H1 (cell line): ENCODE measurements at regions not wholly inside any gene's neighbourhood (a gene's known extent, or its start where the extent isn't known, plus 50 kb on each side); places are given as distances from the start of the nearest gene placed in this dataset.
"Not testable (repeated sequence)": the region's sequence is repeated elsewhere in the genome, so short reads cannot be mapped to it uniquely, and the experiment has no call there.

Experiments used
- CTCF ChIA-PET: fragments of 300-600 bp; sonication (Branson Sonifier 250); formaldehyde crosslinking; loops from one replicate; lab custom pipeline; 2021; ENCODE audit not compliant: partially characterized antibody; lab: Charles Lee
- POLR2A ChIA-PET: fragments of 300-600 bp; sonication (Branson Sonifier 250); formaldehyde crosslinking; loops from one replicate; lab custom pipeline; 2021; ENCODE audit warnings: inconsistent platforms; ENCODE audit not compliant: partially characterized antibody; lab: Charles Lee
- DNase-seq, 2 experiments: peaks; one replicate each; pipeline versions ENCODE4 v3.0.0 to v3.0.0-alpha.2; 2010 to 2022; ENCODE audit warnings: low spot score in 2 of 2, low read depth in 1 of 2, mixed read lengths in 1 of 2
- FAIRE-seq: peaks from 2 replicates; lab custom pipeline; 2011; peaks lifted over from hg19 to GRCh38; lab: Jason Lieb, UNC
- H2AFZ ChIP-seq: 2 replicates; pipeline ENCODE4 v1.8.1; 2012; ENCODE audit warnings: low read length, inconsistent platforms
- H2AK5ac ChIP-seq: 2 replicates; pipeline ENCODE4 v1.6.1; 2013; ENCODE audit warnings: low read depth, low read length
- H2BK120ac ChIP-seq: replicated peaks from 2 replicates; pipeline ENCODE3; 2013; ENCODE audit warnings: low read depth, low read length, inconsistent platforms
- H2BK12ac ChIP-seq: 2 replicates; pipeline ENCODE4 v1.6.1; 2013; ENCODE audit warnings: low read depth, low read length
- H2BK15ac ChIP-seq: 2 replicates; pipeline ENCODE4 v1.6.1; 2013; ENCODE audit warnings: low read length
- H2BK20ac ChIP-seq: 2 replicates; pipeline ENCODE4 v1.6.1; 2013; ENCODE audit warnings: low read length
- H2BK5ac ChIP-seq: 2 replicates; pipeline ENCODE4 v1.6.1; 2013; ENCODE audit warnings: low read depth, low read length
- H3K14ac ChIP-seq: 2 replicates; pipeline ENCODE4 v1.6.1; 2013; ENCODE audit warnings: inconsistent platforms; ENCODE audit not compliant: insufficient read length
- H3K18ac ChIP-seq: 2 replicates; pipeline ENCODE4 v1.6.1; 2013; ENCODE audit warnings: low read length; ENCODE audit errors: extremely low read depth
- H3K23ac ChIP-seq: 2 replicates; pipeline ENCODE4 v1.6.1; 2013; ENCODE audit warnings: inconsistent platforms; ENCODE audit not compliant: insufficient read length
- H3K23me2 ChIP-seq: 2 replicates; pipeline ENCODE4 v1.6.1; 2013; ENCODE audit warnings: low read depth, low read length
- H3K27ac ChIP-seq: 2 replicates; pipeline ENCODE4 v1.6.1; 2011; ENCODE audit warnings: low read depth, low read length, inconsistent platforms
- H3K27me3 ChIP-seq, 4 experiments: replicated peaks in 1 of 4; 1 replicate in 1 of 4; 2 replicates in 3 of 4; pipeline versions ENCODE4 v1.6.1 to v1.8.1; 2011 to 2013; ENCODE audit warnings: low read length in 3 of 4, mild to moderate bottlenecking in 3 of 4, inconsistent platforms in 2 of 4, mixed read lengths in 2 of 4, moderate library complexity in 1 of 4; ENCODE audit not compliant: control insufficient read depth in 3 of 4, insufficient read depth in 3 of 4; ENCODE audit errors: extremely low read depth in 1 of 4
- H3K36me3 ChIP-seq, 4 experiments: 2 replicates each; pipeline versions ENCODE4 v1.6.1 to v1.8.1; 2011 to 2013; ENCODE audit warnings: mild to moderate bottlenecking in 4 of 4, low read length in 3 of 4, moderate library complexity in 2 of 4, control low read depth in 1 of 4, inconsistent platforms in 1 of 4; ENCODE audit not compliant: insufficient read depth in 4 of 4, control insufficient read depth in 2 of 4
- H3K4ac ChIP-seq: replicated peaks from 2 replicates; pipeline ENCODE3; 2013; ENCODE audit warnings: low read length, low read depth, mixed read lengths, inconsistent platforms; ENCODE audit not compliant: insufficient read length
- H3K4me1 ChIP-seq, 4 experiments: replicated peaks in 1 of 4; 1 replicate in 1 of 4; 2 replicates in 3 of 4; pipeline versions ENCODE4 v1.6.1 to v1.8.1; 2011 to 2013; ENCODE audit warnings: low read length in 3 of 4, inconsistent platforms in 2 of 4, mixed read lengths in 1 of 4; ENCODE audit not compliant: insufficient read depth in 4 of 4, control insufficient read depth in 3 of 4
- H3K4me2 ChIP-seq, 2 experiments: 2 replicates each; pipeline versions ENCODE4 v1.6.1 to v1.8.1; 2011 to 2013; ENCODE audit warnings: low read depth in 2 of 2, low read length in 2 of 2, control low read depth in 1 of 2, inconsistent platforms in 1 of 2, mild to moderate bottlenecking in 1 of 2; ENCODE audit not compliant: insufficient read depth in 1 of 2
- H3K4me3 ChIP-seq, 4 experiments: fragments of 200-600, 300-600 bp in 1 of 4; sonication (generic), shearing (Covaris generic), sonication (Bioruptor Twin) in 1 of 4; 2 replicates each; pipeline versions ENCODE4 v1.5.1 to v1.8.1; 2011 to 2016; ENCODE audit warnings: low read length in 4 of 4, low read depth in 3 of 4, control low read depth in 2 of 4, inconsistent platforms in 2 of 4, mild to moderate bottlenecking in 2 of 4, mixed read lengths in 1 of 4, moderate library complexity in 1 of 4; ENCODE audit not compliant: insufficient read depth in 2 of 4; ENCODE audit errors: extremely low read depth in 1 of 4
- H3K56ac ChIP-seq: replicated peaks from 2 replicates; pipeline ENCODE3; 2013; ENCODE audit warnings: low read depth, mild to moderate bottlenecking, mixed read lengths, low read length, inconsistent platforms; ENCODE audit not compliant: insufficient read length
- H3K79me1 ChIP-seq: 2 replicates; pipeline ENCODE4 v1.6.1; 2013; ENCODE audit warnings: low read depth, low read length, control low read depth
- H3K79me2 ChIP-seq, 2 experiments: 2 replicates each; pipeline versions ENCODE4 v1.6.1 to v1.8.1; 2012 to 2013; ENCODE audit warnings: low read length in 2 of 2, mild to moderate bottlenecking in 2 of 2, inconsistent platforms in 1 of 2; ENCODE audit not compliant: insufficient read depth in 2 of 2, control insufficient read depth in 1 of 2
- H3K9ac ChIP-seq, 4 experiments: replicated peaks in 1 of 4; 1 replicate in 1 of 4; 2 replicates in 3 of 4; pipeline versions ENCODE4 v1.6.1 to v1.8.1; 2011 to 2013; ENCODE audit warnings: low read depth in 3 of 4, low read length in 3 of 4, control low read depth in 2 of 4, mild to moderate bottlenecking in 2 of 4, moderate library complexity in 2 of 4, inconsistent platforms in 1 of 4; ENCODE audit errors: extremely low read depth in 1 of 4
- H3K9me3 ChIP-seq, 2 experiments: 2 replicates each; pipeline versions ENCODE4 v1.6.1 to v1.8.1; 2012 to 2013; ENCODE audit warnings: mild to moderate bottlenecking in 2 of 2, moderate library complexity in 2 of 2, control low read depth in 1 of 2, inconsistent platforms in 1 of 2, low read depth in 1 of 2, low read length in 1 of 2, mixed read lengths in 1 of 2; ENCODE audit not compliant: insufficient read depth in 2 of 2
- H4K20me1 ChIP-seq, 2 experiments: replicated peaks in 1 of 2; 2 replicates each; pipeline versions ENCODE3 to v1.8.1; 2011 to 2013; ENCODE audit warnings: inconsistent platforms in 2 of 2, low read length in 2 of 2, mild to moderate bottlenecking in 1 of 2; ENCODE audit not compliant: insufficient read depth in 2 of 2, control insufficient read depth in 1 of 2
- H4K5ac ChIP-seq: 2 replicates; pipeline ENCODE4 v1.6.1; 2013; ENCODE audit warnings: low read length, low read depth, mixed read lengths, inconsistent platforms; ENCODE audit not compliant: insufficient read length
- H4K8ac ChIP-seq: 2 replicates; pipeline ENCODE4 v1.8.0; 2013; ENCODE audit warnings: mild to moderate bottlenecking, moderate library complexity, low read length, inconsistent platforms; ENCODE audit not compliant: insufficient read depth; ENCODE audit errors: extremely low read depth
- H4K91ac ChIP-seq: replicated peaks from 2 replicates; pipeline ENCODE3; 2013; ENCODE audit warnings: low read length, mixed read lengths, inconsistent platforms; ENCODE audit not compliant: insufficient read length
- WGBS, 2 experiments: shearing (Covaris generic) in 1 of 2; methylation state at CpG; one replicate each; pipeline versions ENCODE4 v1.1.6 to v1.1.7; 2013 to 2015; ENCODE audit warnings: low lambda C conversion rate in 2 of 2, mixed read lengths in 2 of 2, inconsistent platforms in 1 of 2, low coverage in 1 of 2, missing lambda C conversion rate in 1 of 2; ENCODE audit not compliant: insufficient replicate concordance in 2 of 2, insufficient coverage in 1 of 2, insufficient read length in 1 of 2; ENCODE audit errors: extremely low coverage in 1 of 2, missing lambda C conversion rate in 1 of 2; 5-methylcytosine and 5-hydroxymethylcytosine counted together

DNA sequence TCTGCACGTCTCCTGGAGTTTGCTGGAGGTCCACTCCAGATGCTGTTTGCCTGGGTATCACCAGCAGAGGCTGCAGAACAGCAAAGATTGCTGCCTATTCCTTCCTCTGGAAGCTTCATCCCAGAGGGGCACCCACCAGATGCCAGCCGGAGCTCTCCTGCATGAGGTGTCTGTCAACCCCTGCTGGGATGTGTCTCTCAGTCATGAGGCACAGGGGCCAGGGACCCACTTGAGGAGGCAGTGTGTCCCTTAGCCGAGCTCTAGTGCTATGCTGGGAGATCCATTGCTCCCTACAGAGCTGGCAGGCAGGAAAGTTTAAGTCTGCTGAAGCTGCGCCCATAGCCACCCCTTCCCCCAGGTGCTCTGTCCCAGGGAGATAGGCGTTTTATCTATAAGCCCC lies 178.3 kb upstream of the KCNH7 start:
- H2AFZ ChIP-seq, H3K79me2 ChIP-seq, DNase-seq, H4K5ac ChIP-seq, H3K27me3 ChIP-seq, H2BK20ac ChIP-seq, H3K4me3 ChIP-seq, H4K91ac ChIP-seq, H4K20me1 ChIP-seq, H3K56ac ChIP-seq, H2BK120ac ChIP-seq, H3K4me1 ChIP-seq, H3K23me2 ChIP-seq, H3K9ac ChIP-seq, H2AK5ac ChIP-seq, H3K4ac ChIP-seq, H3K18ac ChIP-seq, H3K27ac ChIP-seq, H2BK12ac ChIP-seq, POLR2A ChIA-PET, H4K8ac ChIP-seq, H3K23ac ChIP-seq, H3K36me3 ChIP-seq, H2BK5ac ChIP-seq, H3K79me1 ChIP-seq, H3K9me3 ChIP-seq, H3K14ac ChIP-seq, H3K4me2 ChIP-seq, H2BK15ac ChIP-seq, FAIRE-seq: not testable (repeated sequence)
- CTCF ChIA-PET: interaction anchor here (0.6 to 1.2 kb wide), 2 partner anchors 10 to 92 kb away, joined by 3 read pairs; no protein-coding TSS in a partner anchor
- 92% methylated on average over 5 of the region's 5 CpGs; no CpG with 5 or more reads in 1 of the 2 experiments for WGBS, 2 experiments
